Astrocyte of the cerebellum (primary cell): ENCODE measurements at regions not wholly inside any gene's neighbourhood (a gene's known extent, or its start where the extent isn't known, plus 50 kb on each side); places are given as distances from the start of the nearest gene placed in this dataset.
A peak's percentile ranks its signal among the peaks of the same experiment; 100 is the strongest.
"Not testable (repeated sequence)": the region's sequence is repeated elsewhere in the genome, so short reads cannot be mapped to it uniquely, and the experiment has no call there.

ENCODE experiments used
- DNase-seq: peaks from one replicate; pipeline ENCODE4 v3.0.0-alpha.2; 2011; ENCODE audit warnings: low read depth
- H3K4me3 ChIP-seq: 2 replicates; pipeline ENCODE4 v1.5.1; 2011; ENCODE audit warnings: mild to moderate bottlenecking, low read depth, low read length, moderate library complexity
- in situ Hi-C: cut with HindIII; loops from 2 replicates; pipeline ENCODE4 v1.10.0; 2017; ENCODE audit warnings: low sequenced_read_pairs
- TF ChIP-seq, protein P1 (sequence below): IDR thresholded peaks from 2 replicates; pipeline ENCODE4 v1.5.1; 2012; ENCODE audit warnings: low read length, low read depth, moderate library complexity, mild to moderate bottlenecking; ENCODE audit errors: missing control alignments

DNA sequence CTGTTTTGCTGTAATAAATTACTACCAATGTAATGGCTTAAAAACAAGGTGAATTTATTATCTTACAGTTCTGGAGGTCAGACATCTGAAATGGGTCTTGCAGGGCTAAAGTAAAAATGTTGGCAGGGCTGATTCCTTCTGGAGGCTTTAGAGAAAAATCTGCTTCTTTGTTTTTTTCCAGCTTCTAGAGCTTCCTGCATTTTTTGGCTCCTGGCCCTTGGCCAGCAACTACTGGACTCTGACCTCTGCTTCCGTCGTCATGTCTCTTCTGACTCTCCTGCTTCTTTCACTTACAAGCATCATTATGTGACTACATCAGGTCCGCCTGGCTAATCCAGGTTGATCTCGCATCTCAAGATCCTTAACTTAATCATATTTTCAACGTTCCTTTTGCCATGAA, 350.9 kb downstream of the S1PR1 start:
- no peak overlapping the region for H3K4me3 ChIP-seq
- in situ Hi-C loops = no loop called here
- DNase-seq = no peak
- TF ChIP-seq, protein P1, sequence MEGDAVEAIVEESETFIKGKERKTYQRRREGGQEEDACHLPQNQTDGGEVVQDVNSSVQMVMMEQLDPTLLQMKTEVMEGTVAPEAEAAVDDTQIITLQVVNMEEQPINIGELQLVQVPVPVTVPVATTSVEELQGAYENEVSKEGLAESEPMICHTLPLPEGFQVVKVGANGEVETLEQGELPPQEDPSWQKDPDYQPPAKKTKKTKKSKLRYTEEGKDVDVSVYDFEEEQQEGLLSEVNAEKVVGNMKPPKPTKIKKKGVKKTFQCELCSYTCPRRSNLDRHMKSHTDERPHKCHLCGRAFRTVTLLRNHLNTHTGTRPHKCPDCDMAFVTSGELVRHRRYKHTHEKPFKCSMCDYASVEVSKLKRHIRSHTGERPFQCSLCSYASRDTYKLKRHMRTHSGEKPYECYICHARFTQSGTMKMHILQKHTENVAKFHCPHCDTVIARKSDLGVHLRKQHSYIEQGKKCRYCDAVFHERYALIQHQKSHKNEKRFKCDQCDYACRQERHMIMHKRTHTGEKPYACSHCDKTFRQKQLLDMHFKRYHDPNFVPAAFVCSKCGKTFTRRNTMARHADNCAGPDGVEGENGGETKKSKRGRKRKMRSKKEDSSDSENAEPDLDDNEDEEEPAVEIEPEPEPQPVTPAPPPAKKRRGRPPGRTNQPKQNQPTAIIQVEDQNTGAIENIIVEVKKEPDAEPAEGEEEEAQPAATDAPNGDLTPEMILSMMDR = no peak

DNA sequence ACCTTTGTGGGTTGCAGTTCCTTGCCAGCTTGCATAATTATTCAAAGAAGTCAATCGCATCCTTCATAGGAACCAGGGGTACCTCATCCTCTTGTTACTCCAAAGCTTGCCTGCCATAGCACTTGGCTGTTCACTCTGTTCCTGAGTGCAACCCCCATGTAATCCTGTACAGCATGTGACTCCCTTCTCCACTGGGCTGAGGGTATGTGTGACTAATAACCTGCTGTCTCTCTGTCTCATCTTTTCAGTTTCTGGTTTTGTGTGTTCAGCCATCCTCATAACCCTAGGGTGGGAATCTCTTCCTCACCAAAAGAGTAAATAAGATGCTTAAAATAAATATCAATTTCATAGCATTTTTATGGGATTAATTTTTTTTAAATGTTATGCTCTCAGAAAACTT, 351.9 kb downstream of the S1PR1 start:
- in situ Hi-C loops = no loop called here
- no peak for DNase-seq
- H3K4me3 ChIP-seq = no peak overlapping the region
- TF ChIP-seq, protein P1 = no peak

DNA sequence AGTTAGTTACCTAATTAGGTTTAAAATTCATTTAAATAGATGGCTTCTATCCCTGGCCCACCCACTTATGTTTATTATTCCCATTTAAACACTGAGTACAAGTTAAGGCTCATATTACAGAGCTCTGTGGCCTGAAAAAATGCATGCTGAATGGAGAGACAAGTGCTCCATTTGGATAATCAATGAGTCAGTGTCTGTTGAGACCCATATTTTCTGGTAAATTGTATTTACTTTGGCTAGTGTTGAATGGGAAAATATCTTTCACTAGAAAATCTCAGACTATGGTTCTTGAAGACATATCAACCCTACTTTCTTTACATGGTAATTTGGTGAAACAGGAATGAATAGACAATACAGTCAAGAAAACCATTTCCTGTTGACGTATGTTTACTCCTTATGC, 356.0 kb downstream of the S1PR1 start:
- in situ Hi-C loops = no loop called here
- no peak overlapping the region for H3K4me3 ChIP-seq
- TF ChIP-seq, protein P1 = no peak
- peak; percentile 44 for DNase-seq

DNA sequence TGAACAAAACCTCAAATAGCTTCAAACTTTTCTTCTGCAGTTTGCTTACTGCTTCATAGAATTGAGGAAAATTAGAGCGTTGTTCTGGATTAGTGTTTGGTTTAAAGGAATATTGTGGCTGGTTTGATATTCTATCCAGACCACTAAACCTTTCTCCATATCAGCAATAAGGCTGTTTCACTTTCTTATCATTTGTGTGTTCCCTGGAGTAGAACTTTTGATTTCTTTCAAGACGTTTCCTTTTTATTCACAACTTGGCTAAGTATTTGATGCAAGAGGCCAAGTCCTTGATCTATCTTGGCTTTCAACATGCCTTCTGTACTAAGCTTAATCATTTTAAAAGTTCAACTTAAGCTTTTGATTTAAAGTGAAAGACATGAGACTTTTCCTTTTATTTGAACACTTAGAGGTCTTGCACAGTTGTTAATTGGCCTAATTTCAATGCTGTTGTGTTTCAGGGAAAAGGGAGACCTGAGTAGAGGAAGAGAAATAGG, 359.1 kb downstream of the S1PR1 start:
- in situ Hi-C loops = no loop called here
- DNase-seq = no peak
- H3K4me3 ChIP-seq = no peak overlapping the region
- TF ChIP-seq, protein P1 = no peak

DNA sequence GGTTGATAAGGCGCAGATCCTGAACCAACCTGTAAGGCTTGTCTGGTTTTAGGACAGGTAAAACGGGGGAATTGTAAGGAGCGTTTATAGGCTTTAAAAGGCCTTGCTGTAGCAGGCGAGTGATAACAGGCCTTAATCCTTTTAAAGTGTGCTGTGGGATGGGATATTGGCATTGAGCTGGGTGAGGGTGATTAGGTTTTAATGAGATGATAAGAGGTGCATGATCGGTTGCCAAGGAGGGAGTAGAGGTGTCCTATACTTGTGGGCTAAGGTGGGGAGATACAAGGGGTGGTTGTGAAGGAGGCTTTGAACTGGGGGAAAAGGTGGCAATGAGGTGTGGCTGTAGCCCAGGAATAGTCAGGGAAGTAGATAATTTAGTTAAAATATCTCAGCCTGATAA, 363.8 kb downstream of the S1PR1 start:
- H3K4me3 ChIP-seq, DNase-seq, in situ Hi-C loops: not testable (repeated sequence)

DNA sequence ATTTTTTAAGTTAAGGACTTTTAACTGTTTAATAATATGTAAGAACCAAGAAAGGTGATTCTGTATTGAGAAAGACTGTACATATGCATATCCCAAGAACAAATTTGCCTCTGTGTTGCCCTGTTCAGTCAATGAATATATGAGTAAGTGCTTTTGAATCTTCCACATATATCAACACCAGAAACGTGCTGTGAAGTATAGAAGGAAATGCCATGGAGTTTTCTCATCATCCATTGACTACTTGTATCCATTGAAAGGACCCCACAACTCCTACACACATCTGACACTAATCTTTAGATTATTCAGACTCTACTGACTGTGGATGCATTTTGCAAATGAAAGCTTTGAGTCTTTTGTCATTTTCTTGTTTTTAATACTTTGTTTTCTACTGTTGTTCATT, 366.9 kb downstream of the S1PR1 start:
- H3K4me3 ChIP-seq = no peak overlapping the region
- DNase-seq = no peak
- TF ChIP-seq, protein P1 = no peak
- in situ Hi-C loops = no loop called here

DNA sequence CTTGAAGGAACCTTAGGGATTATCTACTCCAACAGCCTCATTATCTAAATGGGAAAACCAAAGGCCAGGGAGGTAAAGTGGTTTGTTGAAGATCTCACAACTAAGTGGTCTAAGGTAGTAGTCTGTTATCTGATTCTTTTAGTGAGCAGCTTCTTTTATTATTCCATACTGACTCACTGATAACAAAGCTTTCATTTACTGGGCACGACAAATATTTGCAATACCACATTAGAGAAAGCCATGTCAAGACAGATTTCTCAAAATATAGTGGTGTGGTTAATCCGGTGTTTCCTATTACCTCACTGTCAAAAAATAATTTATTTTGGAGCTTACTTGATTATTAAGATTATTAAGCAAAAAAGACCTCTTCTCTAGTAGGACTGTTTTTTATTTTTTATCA, 369.1 kb downstream of the S1PR1 start:
- in situ Hi-C loops = no loop called here
- H3K4me3 ChIP-seq = no peak overlapping the region
- TF ChIP-seq, protein P1 = no peak
- no peak for DNase-seq
